Lower leg skin (tissue), 4 donors: ENCODE measurements at regions not wholly inside any gene's neighbourhood (a gene's known extent, or its start where the extent isn't known, plus 50 kb on each side); places are given as distances from the start of the nearest gene placed in this dataset.

Experiments
- DNase-seq, 2 donors: peaks; one replicate each; pipeline ENCODE4 v3.0.0-alpha.2; 2019; ENCODE audit warnings: low spot score in 2 of 2
- H3K4me3 ChIP-seq: fragments of 200-600 bp; sonication (generic); 2 replicates; pipeline ENCODE4 v1.5.1; 2017; ENCODE audit warnings: mild to moderate bottlenecking, low read depth; ENCODE audit not compliant: poor library complexity, severe bottlenecking
- CTCF ChIP-seq, 3 donors: fragments of 450-650 bp; IDR thresholded peaks; one replicate each; pipeline ENCODE4 v1.5.1; 2016; ENCODE audit warnings: antibody characterized with exemption in 3 of 3, mild to moderate bottlenecking in 3 of 3, moderate library complexity in 2 of 3
- POLR2A ChIP-seq, 2 donors: fragments of 450-650 bp; IDR thresholded peaks; one replicate each; pipeline ENCODE4 v1.6.1; 2016 to 2017; ENCODE audit warnings: antibody characterized with exemption in 2 of 2, mild to moderate bottlenecking in 1 of 2, moderate library complexity in 1 of 2
- WGBS, 2 donors: methylation state at CpG; one replicate each; pipeline ENCODE4 v1.1.5; 2018; 5-methylcytosine and 5-hydroxymethylcytosine counted together
- intact Hi-C: fragments of 100-400 bp; cut with DNase I; formaldehyde crosslinking; loops from one replicate; pipeline ENCODE4 v1.15.0; 2023; ENCODE audit warnings: low total_unique reads

GRCh38 chrX:42602566-42602965 lies 175.4 kb downstream of the PPP1R2C start:
- intact Hi-C loops, result no loop called here
- 59 to 71% methylated on average over 1 of the region's 1 CpG for WGBS, 2 donors
- DNase-seq, result no peak
- no peak overlapping the region for H3K4me3 ChIP-seq
- TF ChIP-seq POLR2A (IDR thresholded peaks at IDR 0.05) (no peak), CTCF (IDR thresholded peaks at IDR 0.05) (no peak)

- intact Hi-C loops, result no loop called here
- no peak for TF ChIP-seq CTCF (IDR thresholded peaks at IDR 0.05)
- no peak for TF ChIP-seq POLR2A (IDR thresholded peaks at IDR 0.05)
- no peak for DNase-seq
- H3K4me3 ChIP-seq, result no peak overlapping the region
- WGBS, 2 donors, result 77 to 88% methylated on average over 3 of the region's 3 CpGs
These were observed 175.8 kb downstream of the PPP1R2C start for GRCh38 chrX:42602136-42602535.

- WGBS, 2 donors, result 70 to 72% methylated on average over 4 of the region's 4 CpGs
- no peak overlapping the region for H3K4me3 ChIP-seq
- DNase-seq, result no peak
- TF ChIP-seq POLR2A (IDR thresholded peaks at IDR 0.05) (no peak), CTCF (IDR thresholded peaks at IDR 0.05) (no peak)
- intact Hi-C loops, result no loop called here
These were observed 180.5 kb downstream of the PPP1R2C start for GRCh38 chrX:42597481-42597880.

- no peak for DNase-seq
- WGBS, 2 donors, result 48 to 60% methylated on average over 2 of the region's 2 CpGs
- intact Hi-C loops, result no loop called here
These were observed 191.9 kb downstream of the PPP1R2C start for GRCh38 chrX:42585842-42586621.

GRCh38 chrX:42577936-42578470 lies 200.0 kb downstream of the PPP1R2C start:
- TF ChIP-seq POLR2A (IDR thresholded peaks at IDR 0.05), result no peak
- no peak for TF ChIP-seq CTCF (IDR thresholded peaks at IDR 0.05)
- DNase-seq, result no peak
- WGBS, 2 donors, result 53 to 95% methylated on average over 3 of the region's 3 CpGs
- no peak overlapping the region for H3K4me3 ChIP-seq
- intact Hi-C loops, result no loop called here

More at GRCh38 chrX:42585842-42586621, 191.9 kb downstream of the PPP1R2C start:
- H3K4me3 ChIP-seq, result no peak overlapping the region
- TF ChIP-seq POLR2A (IDR thresholded peaks at IDR 0.05) (no peak), CTCF (IDR thresholded peaks at IDR 0.05) (no peak)
